NCI-H187 (cell line): ENCODE measurements at regions not wholly inside any gene's neighbourhood (a gene's known extent, or its start where the extent isn't known, plus 50 kb on each side); places are given as distances from the start of the nearest gene placed in this dataset.
A peak's percentile ranks its signal among the peaks of the same experiment; 100 is the strongest.

ENCODE experiments used
- DNase-seq, 2 experiments: peaks; one replicate each; lab custom pipeline; 2025; lab: John Stamatoyannopoulos, UW

DNA sequence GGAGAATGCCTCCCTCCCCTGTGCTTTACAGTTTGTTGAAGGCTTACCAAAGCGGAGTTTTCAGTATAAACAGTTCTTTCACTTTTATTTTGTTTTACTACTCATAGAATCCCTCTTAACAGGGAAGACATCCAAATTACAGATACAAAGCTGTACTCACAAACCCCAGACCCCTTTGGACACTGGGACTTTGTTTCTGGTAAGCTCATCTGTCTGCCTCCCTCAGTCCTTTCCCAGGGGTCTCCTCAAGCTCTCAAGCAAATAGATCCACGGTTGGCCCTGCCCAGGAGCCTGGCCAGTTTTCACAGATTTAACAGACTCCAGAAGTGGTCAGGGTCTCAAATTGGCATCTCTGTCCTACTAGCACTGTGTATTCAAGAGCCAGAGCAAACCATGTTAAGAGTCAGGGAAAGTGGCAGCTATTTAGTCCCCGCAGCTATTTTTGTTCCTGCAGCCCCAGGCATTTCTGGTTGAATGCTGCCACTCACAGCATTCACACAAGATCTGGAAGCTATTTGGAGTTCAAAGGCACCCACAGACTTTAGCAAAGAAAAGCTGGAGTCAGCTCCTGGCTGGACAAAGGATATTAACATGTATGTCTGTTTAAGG is 54.2 kb downstream of the TMEM100 start:
- DNase-seq: no peak

DNA sequence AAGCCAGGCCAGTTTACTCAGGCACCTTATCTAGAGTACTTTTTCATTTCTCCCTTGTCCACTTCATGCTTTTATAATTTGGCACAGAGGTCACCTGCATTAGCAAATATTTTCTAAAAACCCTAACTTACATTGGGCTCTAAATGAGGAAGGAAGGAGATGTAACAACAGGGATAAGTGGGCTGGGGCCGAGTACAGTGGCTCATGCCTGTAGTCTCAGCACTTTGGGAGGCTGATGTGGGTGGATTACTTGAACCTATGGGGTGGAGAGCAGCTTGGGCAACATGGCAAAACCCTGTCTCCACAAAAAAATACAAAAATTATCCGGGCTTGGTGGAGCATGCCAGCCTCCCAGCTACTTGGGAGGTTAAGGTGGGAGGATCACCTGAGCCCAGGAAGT is 55.9 kb downstream of the TMEM100 start:
- no peak for DNase-seq

DNA sequence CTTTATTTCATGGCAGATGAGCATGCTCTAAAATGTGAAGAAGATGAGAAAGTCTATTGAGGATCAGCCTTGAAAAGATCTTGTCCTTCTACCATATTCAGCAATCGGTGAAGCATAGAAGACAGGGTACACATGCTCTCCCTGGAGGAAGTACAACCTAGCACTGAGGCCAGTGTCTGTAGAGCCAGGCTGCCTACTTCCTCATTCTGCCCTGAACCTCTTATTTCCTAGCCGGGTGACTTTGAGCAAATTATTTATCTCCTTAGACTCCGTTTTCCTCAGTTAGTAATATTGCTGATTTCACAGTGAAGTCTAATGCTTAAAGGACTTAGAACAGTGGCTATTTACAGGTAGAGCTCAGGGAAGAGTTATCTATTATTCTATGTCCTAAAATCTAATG is 58.4 kb downstream of the TMEM100 start:
- no peak for DNase-seq

- no peak for DNase-seq
Observed at GRCh38 chr17:55663400-55663799, 59.3 kb downstream of the TMEM100 start.

DNA sequence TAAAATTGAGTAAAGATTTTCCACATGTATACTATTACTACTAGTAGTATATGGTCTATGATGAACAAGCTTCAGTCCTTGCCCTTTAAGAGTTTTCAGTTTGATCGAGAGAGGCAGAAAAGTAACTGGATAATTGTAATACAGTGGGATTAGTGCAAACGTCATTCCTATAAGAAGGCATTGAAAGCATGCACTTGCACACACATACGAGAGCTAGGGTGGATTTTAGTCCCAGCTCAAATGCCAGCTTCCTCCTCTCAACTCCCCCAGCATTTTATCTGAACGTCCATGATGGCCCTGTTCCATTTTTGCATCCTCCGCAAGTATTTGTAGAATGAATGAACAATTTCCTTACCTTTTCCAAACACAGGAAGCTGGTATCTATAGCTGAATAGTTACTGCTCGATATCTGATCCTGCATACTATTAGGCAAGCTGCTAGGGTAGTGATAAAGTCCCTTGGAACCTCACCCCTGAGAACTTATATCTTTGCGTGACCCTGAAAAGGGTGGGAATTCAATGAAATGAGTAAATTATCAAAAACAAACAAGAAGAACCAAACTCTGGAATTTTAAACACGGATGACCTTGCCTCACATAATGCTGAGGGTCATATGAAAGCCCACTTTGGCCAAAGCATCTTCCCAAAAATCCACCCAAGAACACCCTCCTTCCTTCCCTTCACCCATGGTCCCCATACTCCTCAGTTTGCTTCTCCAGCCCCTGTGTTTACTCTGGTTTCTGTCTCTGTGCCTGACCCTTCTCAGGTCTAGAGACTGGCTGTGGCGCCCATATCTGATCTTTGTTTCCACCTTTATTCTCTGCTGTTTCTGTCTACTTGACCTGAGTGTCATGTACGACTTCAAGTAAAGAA is 60.5 kb downstream of the TMEM100 start:
- DNase-seq: no peak

- DNase-seq: no peak
Observed at GRCh38 chr17:55661256-55661758, 61.4 kb downstream of the TMEM100 start.

DNA sequence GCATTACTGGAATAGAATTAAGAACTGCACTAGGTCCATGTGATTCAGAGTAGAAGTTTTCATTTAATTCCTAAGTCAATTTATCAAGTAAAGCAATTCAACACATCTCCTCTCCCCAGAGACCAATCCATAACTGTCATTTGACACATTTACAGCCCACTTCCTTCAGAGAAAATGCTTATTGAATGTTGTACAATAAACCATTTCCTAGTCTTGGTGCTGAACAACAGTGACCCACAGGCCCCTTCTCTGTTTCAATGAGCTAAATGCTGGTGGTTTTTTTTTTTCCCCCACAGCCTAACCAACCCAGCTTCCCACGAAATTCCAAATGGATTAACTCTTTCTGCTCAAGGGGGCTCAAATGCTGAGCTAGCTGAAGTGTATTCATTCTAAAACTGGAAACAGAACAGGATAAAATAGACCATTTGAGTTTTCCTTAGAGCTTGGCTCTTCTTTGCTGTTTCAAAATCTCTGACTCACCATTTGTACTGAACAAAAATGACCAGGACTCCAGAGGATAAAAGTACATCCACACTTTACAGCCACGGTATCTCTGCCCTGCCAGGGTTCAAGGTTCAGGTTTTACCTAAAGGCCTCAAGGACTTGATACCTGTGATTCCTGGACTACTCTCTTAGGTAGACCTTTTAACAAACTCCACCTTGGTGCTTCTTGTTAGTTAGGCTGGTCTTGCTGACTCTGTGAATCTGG is 62.3 kb downstream of the TMEM100 start:
- no peak for DNase-seq

DNA sequence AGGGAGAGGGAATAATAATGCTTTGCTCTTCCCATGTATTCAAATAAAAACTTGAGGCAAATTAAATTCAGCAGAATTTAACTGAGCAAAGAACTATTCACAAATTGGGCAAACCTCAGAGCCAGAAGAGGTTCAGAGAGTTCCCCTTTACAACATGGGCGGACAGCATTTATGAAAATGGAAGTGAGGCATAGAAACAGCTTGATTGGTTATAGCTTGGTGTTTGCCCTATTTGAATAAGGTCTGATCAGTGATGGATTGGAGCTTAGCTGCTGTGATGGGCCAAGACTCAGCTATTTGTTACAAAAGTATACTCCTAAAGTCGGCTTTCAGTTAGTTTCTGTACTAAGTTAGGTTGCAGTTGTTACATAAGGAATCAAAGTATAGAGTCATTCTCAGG is 63.0 kb downstream of the TMEM100 start:
- DNase-seq: no peak

GRCh38 chr17:55655777-55656176 is 66.9 kb downstream of the TMEM100 start:
- DNase-seq: no peak

DNA sequence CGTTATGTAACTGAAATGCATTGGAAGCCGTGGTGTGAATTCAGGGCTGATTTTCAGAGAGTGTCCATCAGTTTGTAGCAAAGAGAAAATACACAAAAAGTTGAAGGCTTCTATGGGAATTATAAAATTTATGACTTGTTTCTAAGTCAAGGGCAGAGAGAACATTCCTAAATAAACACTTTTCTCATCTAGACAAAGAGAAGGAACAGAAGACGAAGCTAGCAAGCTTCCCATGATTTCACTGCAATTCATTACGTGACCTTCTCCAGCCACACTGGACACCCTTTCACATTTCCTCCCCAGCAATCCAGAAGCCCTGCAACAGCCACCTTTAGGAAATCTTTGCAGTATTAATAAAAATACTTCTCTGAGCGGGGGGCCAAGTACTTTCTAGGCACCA is 67.8 kb downstream of the TMEM100 start:
- DNase-seq: no peak

DNA sequence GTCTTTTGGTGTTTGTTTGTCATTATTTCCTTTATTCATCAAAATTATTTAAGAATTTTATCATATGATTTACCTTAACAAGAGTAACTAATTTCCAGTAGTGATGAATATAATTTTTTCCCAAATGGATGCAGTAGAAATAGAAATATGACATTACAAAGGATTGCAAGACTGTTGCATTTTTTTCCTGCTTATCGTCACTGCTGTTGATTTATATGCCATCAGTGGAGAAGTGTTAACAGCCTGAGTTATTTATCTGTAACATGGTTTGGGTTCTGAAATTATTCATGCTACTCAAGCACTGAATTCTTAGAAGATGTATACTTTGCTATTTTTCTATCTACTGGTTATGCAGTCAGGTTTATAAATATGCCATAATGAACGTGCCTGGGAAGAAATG is 68.6 kb downstream of the TMEM100 start:
- DNase-seq: no peak

GRCh38 chr17:55652825-55653224 is 69.8 kb downstream of the TMEM100 start:
- DNase-seq: no peak

- DNase-seq: no peak
Observed at GRCh38 chr17:55652114-55652823, 70.4 kb downstream of the TMEM100 start.

GRCh38 chr17:55649957-55650597 is 72.6 kb downstream of the TMEM100 start:
- DNase-seq: no peak

GRCh38 chr17:55648086-55648485 is 74.6 kb downstream of the TMEM100 start:
- no peak for DNase-seq

DNA sequence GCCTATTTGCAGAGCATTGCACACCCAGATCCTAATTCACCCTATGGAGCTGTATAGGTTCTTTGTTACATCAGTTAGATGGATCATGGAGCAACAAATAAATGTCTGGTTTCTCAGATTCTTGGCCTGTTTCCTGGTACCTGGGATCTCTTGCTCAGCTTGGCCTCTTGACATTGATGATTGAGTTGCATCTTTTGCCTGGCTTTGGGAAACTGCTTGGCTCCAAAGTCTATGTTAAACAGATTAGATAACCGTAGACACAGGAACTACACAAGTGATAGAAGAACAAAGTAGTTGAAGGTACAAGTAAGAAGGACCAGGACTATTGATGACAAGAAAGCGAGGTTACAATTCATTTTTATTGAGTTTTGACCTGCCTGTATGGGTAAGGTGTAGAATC is 77.3 kb downstream of the TMEM100 start:
- no peak for DNase-seq

GRCh38 chr17:55644346-55644745 is 78.3 kb downstream of the TMEM100 start:
- no peak for DNase-seq

DNA sequence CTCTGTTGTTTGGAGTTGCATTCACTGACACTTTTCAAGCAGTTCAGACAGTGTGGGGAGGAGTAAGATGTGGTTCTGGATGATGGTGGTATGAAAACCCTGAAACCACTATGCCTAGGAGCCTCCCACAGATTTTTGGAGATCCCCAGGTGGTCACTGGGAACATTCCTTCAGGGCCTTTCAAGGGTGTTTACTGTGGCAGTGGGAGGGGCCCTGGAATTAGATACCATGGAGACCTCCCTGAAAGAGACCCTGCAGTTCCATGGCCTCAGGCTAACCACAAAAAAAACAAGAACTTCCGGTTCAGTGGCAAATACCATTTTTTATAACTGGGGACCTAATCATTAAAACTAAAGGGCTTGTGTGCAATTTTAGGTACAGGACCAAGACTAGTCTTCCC is 79.9 kb downstream of the TMEM100 start:
- no peak for DNase-seq

DNA sequence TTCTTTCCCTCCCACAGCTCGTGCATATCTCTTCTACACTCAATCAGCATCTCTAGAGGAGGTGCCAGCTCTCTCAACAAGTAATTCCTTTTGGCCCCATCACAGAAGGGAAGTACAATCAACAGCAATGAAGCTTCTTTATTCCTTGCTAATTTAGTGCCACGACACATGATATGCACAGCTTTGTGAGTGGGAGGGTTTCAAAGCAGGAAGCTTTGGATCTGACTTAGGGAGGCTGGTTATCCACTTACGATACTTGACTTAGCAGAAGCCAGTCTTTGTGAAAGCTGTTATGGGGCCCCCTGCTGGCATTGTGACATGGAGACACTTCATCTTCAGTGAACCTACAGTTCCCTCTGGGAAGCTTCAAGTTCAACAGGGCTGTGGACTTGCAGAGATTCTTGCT is 81.0 kb downstream of the TMEM100 start:
- peak; percentile 44 to 65 for DNase-seq

- DNase-seq: no peak
Observed at GRCh38 chr17:55639096-55639495, 83.6 kb downstream of the TMEM100 start.

DNA sequence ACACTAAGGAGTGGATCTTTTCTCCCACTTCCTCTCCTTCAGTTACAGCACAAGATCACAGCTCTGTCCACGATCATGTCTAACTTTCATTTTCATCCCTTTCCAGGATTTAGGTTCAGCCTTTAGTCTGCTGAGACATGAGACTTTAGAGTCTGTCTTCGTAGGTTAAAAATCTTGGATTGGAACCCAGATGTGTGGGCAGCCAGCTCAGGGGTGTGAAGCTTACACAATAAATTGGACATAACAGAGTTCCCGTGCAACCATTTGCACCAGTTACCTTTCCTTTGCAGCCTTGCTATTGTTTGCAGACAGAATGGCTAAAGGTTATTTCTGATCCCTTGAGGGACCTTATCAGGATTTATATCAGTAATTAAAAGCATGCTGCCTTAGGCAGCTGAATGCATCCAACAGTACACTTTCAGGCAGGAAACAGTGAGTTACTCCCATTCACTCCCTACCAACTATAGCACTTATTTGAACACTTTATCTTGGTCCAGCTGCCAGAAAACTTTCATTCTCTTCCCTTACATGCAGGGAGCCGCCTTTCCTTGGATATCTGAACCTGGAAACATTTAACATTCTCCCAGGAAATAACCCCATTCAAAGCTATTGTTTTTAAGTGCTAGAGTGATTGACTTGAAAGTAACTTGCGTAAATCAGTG is 87.3 kb downstream of the TMEM100 start:
- no peak for DNase-seq
